ENCODE measurements at regions not wholly inside any gene's neighbourhood (a gene's known extent, or its start where the extent isn't known, plus 50 kb on each side); places are given as distances from the start of the nearest gene placed in this dataset.
A peak's percentile ranks its signal among the peaks of the same experiment; 100 is the strongest.

- TF ChIP-seq, protein P1, sequence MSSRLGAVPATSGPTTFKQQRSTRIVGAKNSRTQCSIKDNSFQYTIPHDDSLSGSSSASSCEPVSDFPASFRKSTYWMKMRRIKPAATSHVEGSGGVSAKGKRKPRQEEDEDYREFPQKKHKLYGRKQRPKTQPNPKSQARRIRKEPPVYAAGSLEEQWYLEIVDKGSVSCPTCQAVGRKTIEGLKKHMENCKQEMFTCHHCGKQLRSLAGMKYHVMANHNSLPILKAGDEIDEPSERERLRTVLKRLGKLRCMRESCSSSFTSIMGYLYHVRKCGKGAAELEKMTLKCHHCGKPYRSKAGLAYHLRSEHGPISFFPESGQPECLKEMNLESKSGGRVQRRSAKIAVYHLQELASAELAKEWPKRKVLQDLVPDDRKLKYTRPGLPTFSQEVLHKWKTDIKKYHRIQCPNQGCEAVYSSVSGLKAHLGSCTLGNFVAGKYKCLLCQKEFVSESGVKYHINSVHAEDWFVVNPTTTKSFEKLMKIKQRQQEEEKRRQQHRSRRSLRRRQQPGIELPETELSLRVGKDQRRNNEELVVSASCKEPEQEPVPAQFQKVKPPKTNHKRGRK (CRISPR knock-in tag; IDR thresholded peaks at IDR 0.05; ENCODE audit: borderline replicate concordance): no peak
- TF ChIP-seq ZNF423 (CRISPR knock-in tag; IDR thresholded peaks at IDR 0.05): no peak
- no peak for TF ChIP-seq AR (CRISPR knock-in tag; IDR thresholded peaks at IDR 0.05)
- no peak for TF ChIP-seq FOXK1 (CRISPR knock-in tag; IDR thresholded peaks at IDR 0.05)
- no peak for TF ChIP-seq E2F1 (CRISPR knock-in tag; IDR thresholded peaks at IDR 0.05)
- TF ChIP-seq, protein P2, sequence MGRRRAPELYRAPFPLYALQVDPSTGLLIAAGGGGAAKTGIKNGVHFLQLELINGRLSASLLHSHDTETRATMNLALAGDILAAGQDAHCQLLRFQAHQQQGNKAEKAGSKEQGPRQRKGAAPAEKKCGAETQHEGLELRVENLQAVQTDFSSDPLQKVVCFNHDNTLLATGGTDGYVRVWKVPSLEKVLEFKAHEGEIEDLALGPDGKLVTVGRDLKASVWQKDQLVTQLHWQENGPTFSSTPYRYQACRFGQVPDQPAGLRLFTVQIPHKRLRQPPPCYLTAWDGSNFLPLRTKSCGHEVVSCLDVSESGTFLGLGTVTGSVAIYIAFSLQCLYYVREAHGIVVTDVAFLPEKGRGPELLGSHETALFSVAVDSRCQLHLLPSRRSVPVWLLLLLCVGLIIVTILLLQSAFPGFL (CRISPR knock-in tag; IDR thresholded peaks at IDR 0.05; ENCODE audit: borderline replicate concordance): no peak
- TF ChIP-seq ZNF121 (CRISPR knock-in tag; IDR thresholded peaks at IDR 0.05): no peak
- no peak for TF ChIP-seq NR3C1 (CRISPR knock-in tag; conservative IDR thresholded peaks at IDR 0.05; ENCODE audit: low read depth)
- TF ChIP-seq JUN (CRISPR knock-in tag; IDR thresholded peaks at IDR 0.05): no peak
These were observed 823.1 kb downstream of the CCSER2 start (continued) for GRCh38 chr10:85151506-85151905.

DNA sequence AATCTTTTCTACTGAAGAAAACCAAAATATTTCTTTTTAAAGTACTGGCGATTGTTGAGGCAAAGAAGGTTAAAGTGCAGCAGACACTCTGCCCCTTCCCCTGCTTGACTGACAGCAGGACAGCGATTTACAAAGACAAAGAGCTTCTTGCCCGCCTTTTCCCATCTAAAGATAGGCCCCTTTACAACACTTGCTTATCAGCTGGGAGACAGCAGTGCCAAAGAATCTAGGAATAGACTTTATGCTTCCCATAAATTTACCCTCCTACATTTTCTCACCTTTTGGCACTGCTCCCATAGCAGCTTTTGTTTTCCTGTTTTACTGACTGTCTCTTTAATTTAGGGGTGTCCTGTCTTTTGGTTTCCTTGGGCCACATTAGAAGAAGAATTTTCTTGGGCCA lies 824.1 kb downstream of the CCSER2 start:
- Mint-ChIP-seq H3K9me3 (no peaks in the 10 kb centered on the region; the same call in 1 of the 2 replicates), H3K27ac (no peak overlapping the region), H3K27me3 (ENCODE audit: low read depth) (no peaks in the 10 kb centered on the region), H3K4me3 (no peak overlapping the region), H3K4me1 (peaks cover 51% of the 10 kb centered on the region), H3K36me3 (no peaks in the 10 kb centered on the region)
- no peak for TF ChIP-seq SMAD3 (CRISPR knock-in tag; IDR thresholded peaks at IDR 0.05; ENCODE audit: borderline replicate concordance)
- no peak for TF ChIP-seq FOXK1 (CRISPR knock-in tag; IDR thresholded peaks at IDR 0.05)
- no peak for TF ChIP-seq GRHL2 (CRISPR knock-in tag; IDR thresholded peaks at IDR 0.05; ENCODE audit: insufficient replicate concordance, severe bottlenecking)
- TF ChIP-seq SMAD4 (CRISPR knock-in tag; IDR thresholded peaks at IDR 0.05): no peak
- no peak for TF ChIP-seq ZNF317 (CRISPR knock-in tag; IDR thresholded peaks at IDR 0.05; ENCODE audit: borderline replicate concordance, low read depth)
- TF ChIP-seq CREB1 (CRISPR knock-in tag; IDR thresholded peaks at IDR 0.05): no peak
- no peak for TF ChIP-seq ZNF263 (CRISPR knock-in tag; IDR thresholded peaks at IDR 0.05; ENCODE audit: low read depth)
- TF ChIP-seq KAT7 (CRISPR knock-in tag; IDR thresholded peaks at IDR 0.05; ENCODE audit: borderline replicate concordance): no peak
- no peak for TF ChIP-seq NFATC4 (CRISPR knock-in tag; IDR thresholded peaks at IDR 0.05)
- TF ChIP-seq, protein P3, sequence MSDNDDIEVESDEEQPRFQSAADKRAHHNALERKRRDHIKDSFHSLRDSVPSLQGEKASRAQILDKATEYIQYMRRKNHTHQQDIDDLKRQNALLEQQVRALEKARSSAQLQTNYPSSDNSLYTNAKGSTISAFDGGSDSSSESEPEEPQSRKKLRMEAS (CRISPR knock-in tag; IDR thresholded peaks at IDR 0.05): no peak
- no peak for TF ChIP-seq TEAD1 (CRISPR knock-in tag; IDR thresholded peaks at IDR 0.05)
- no peak for TF ChIP-seq PRDM15 (CRISPR knock-in tag; IDR thresholded peaks at IDR 0.05)
- no peak for TF ChIP-seq ZBTB21 (CRISPR knock-in tag; IDR thresholded peaks at IDR 0.05; ENCODE audit: borderline replicate concordance)
- TF ChIP-seq NFYB (CRISPR knock-in tag; conservative IDR thresholded peaks at IDR 0.05; ENCODE audit: low read depth): no peak
- TF ChIP-seq ZNF138 (CRISPR knock-in tag; conservative IDR thresholded peaks at IDR 0.05): no peak
- no peak for TF ChIP-seq ZNF423 (CRISPR knock-in tag; IDR thresholded peaks at IDR 0.05)
- CTCF ChIA-PET: interaction anchor here (2.7 kb wide), 1 partner anchor 539 kb away, joined by 9 read pairs; no protein-coding TSS in a partner anchor
- peak; percentile 41 for ATAC-seq
- POLR2A ChIA-PET: no interaction called here
- no peak for DNase-seq (ENCODE audit: low spot score)

All from WTC11 (cell line).